Transverse colon (tissue), 4 donors: ENCODE measurements at regions not wholly inside any gene's neighbourhood (a gene's known extent, or its start where the extent isn't known, plus 50 kb on each side); places are given as distances from the start of the nearest gene placed in this dataset.
A peak's percentile ranks its signal among the peaks of the same experiment; 100 is the strongest.

ENCODE experiments used
- DNase-seq: peaks from one replicate; pipeline ENCODE4 v3.0.0-alpha.2; 2019
- H3K27ac ChIP-seq, 4 donors: fragments of 200-600 bp; sonication (generic); 2 replicates each; pipeline ENCODE4 v1.5.1; 2016 to 2018; ENCODE audit warnings: inconsistent platforms in 4 of 4
- H3K27me3 ChIP-seq: fragments of 200-600 bp; sonication (generic); 2 replicates; pipeline ENCODE4 v1.5.1; 2017; ENCODE audit warnings: inconsistent platforms
- H3K36me3 ChIP-seq, 4 donors: fragments of 200-600 bp; sonication (generic); 2 replicates each; pipeline ENCODE4 v1.5.1; 2017 to 2019; ENCODE audit warnings: inconsistent platforms in 4 of 4
- H3K4me1 ChIP-seq, 4 donors: fragments of 200-600 bp; sonication (generic); 2 replicates each; pipeline ENCODE4 v1.5.1; 2017 to 2020; ENCODE audit warnings: inconsistent platforms in 4 of 4
- H3K4me3 ChIP-seq, 4 donors: fragments of 200-600 bp; sonication (generic); 1 replicate in 1 of 4; 2 replicates in 3 of 4; pipeline versions ENCODE4 v1.5.1 to v1.6.1; 2017 to 2019; ENCODE audit warnings: inconsistent platforms in 4 of 4
- H3K9me3 ChIP-seq, 2 donors: fragments of 200-600 bp; sonication (generic); 2 replicates each; pipeline ENCODE4 v1.5.1; 2017 to 2019; ENCODE audit warnings: inconsistent platforms in 2 of 2
- CTCF ChIP-seq, 5 experiments: fragments of 200-600 bp in 3 of 5; fragments of 450-650 bp in 2 of 5; sonication (generic) in 3 of 5; IDR thresholded peaks; 1 replicate in 2 of 5; 2 replicates in 3 of 5; pipeline ENCODE4 v1.5.1; 2016 to 2017; ENCODE audit warnings: antibody characterized with exemption in 5 of 5, inconsistent platforms in 3 of 5, mild to moderate bottlenecking in 2 of 5, moderate library complexity in 1 of 5
- EP300 ChIP-seq: sonication (generic); formaldehyde crosslinking; IDR thresholded peaks from one replicate; pipeline ENCODE4 v1.6.1; 2017; ENCODE audit warnings: antibody characterized with exemption, low read depth
- POLR2A ChIP-seq: fragments of 450-650 bp; IDR thresholded peaks from one replicate; pipeline ENCODE4 v1.6.1; 2016; ENCODE audit warnings: antibody characterized with exemption, mild to moderate bottlenecking, moderate library complexity
- POLR2AphosphoS5 ChIP-seq, 3 donors: sonication (generic); formaldehyde crosslinking; IDR thresholded peaks; one replicate each; pipeline ENCODE4 v1.6.1; 2016; ENCODE audit warnings: antibody characterized with exemption in 3 of 3
- WGBS, 2 donors: methylation state at CpG; one replicate each; pipeline ENCODE4 v1.1.5; 2018; ENCODE audit warnings: low coverage in 1 of 2; 5-methylcytosine and 5-hydroxymethylcytosine counted together
- in situ Hi-C, 4 donors: fragments of 200-750 bp; cut with MboI; loops; one replicate each; pipeline versions ENCODE4 v1.15.0 to v1.15.1; 2017; ENCODE audit warnings: low sequenced_read_pairs in 3 of 4, low pct_ligation_motif_present in 1 of 4, low pct_unique_long_range_greater_than_20kb in 1 of 4
- intact Hi-C: fragments of 100-400 bp; cut with DNase I; formaldehyde crosslinking; loops from one replicate; pipeline ENCODE4 v1.15.1; 2023; ENCODE audit warnings: low total_unique reads

DNA sequence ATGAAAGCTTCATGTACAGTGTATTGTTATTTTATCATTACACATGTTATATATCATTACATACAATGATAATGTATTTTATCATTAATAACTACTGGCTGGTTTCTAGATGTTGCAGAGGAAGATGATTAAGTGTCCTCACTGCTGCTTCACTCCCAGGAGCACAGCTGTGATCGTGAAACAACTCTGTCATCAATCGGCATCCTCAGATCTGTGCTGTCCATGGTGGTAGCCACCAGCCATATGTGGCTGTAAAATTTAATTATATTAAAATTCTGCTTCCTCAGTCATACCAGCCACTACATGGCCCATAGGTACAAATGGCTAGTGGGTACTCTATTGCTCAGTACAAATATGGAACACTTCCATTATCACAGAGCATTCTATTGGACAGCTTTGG lies 379.4 kb upstream of the CFAP20DC start:
- no peaks in the 10 kb centered on the region for H3K9me3 ChIP-seq

GRCh38 chr3:59426821-59427565 lies 377.2 kb upstream of the CFAP20DC start:
- Histone ChIP-seq H3K27me3 (no peaks in the 10 kb centered on the region), H3K9me3 (no peaks in the 10 kb centered on the region), H3K4me3 (no peak overlapping the region), H3K4me1 (peaks cover 0 to 7% (median 2%) of the 10 kb centered on the region in 4 donors), H3K27ac (no peak overlapping the region), H3K36me3 (no peaks in the 10 kb centered on the region)
- WGBS, 2 donors = 76 to 79% methylated on average over 6 to 10 of the region's 10 CpGs
- in situ Hi-C loops = no loop called here
- intact Hi-C loops = no loop called here
- TF ChIP-seq POLR2AphosphoS5 (IDR thresholded peaks at IDR 0.05) (no peak), CTCF (IDR thresholded peaks at IDR 0.05) (no peak), EP300 (no peak), POLR2A (no peak)
- DNase-seq = no peak

More for the DNA sequence above, 379.4 kb upstream of the CFAP20DC start:
- in situ Hi-C loops = no loop called here
- WGBS, 2 donors = 77 to 93% methylated on average over 2 of the region's 2 CpGs
- H3K4me1 ChIP-seq = peaks cover 0 to 7% (median 2%) of the 10 kb centered on the region in 4 donors
- no peak overlapping the region for H3K27ac ChIP-seq
- TF ChIP-seq POLR2A (no peak), POLR2AphosphoS5 (IDR thresholded peaks at IDR 0.05) (no peak), CTCF (IDR thresholded peaks at IDR 0.05) (no peak), EP300 (no peak)
- H3K27me3 ChIP-seq = no peaks in the 10 kb centered on the region
- intact Hi-C loops = no loop called here
- no peak for DNase-seq
- H3K36me3 ChIP-seq = no peaks in the 10 kb centered on the region
- no peak overlapping the region for H3K4me3 ChIP-seq

DNA sequence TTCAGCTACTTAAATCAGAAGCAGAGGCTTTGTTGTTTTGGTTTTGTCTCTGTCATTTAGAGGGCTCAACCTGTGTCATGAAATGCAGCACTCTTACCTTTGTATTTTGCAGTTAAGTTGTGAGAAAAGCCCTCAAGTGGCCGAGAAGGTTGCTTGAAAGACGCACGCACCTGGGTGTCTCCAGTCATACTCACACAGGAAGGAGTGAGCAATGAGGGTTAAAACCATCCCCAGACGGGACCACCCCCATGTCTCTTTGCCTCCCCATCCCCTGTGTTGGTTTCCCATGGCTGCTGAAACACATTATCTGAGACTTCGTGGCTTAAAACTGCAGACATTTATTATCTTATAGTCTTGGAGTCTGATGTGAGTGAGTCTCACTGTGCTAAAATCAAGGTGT lies 376.1 kb upstream of the CFAP20DC start:
- in situ Hi-C loops (no loop called here), intact Hi-C loops (no loop called here)
- no peak overlapping the region for H3K27ac ChIP-seq
- peaks cover 0 to 7% (median 2%) of the 10 kb centered on the region in 4 donors for H3K4me1 ChIP-seq
- no peaks in the 10 kb centered on the region for H3K36me3 ChIP-seq
- H3K27me3 ChIP-seq = no peaks in the 10 kb centered on the region
- no peak overlapping the region for H3K4me3 ChIP-seq
- DNase-seq = no peak
- 78 to 100% methylated on average over 1 to 5 of the region's 5 CpGs for WGBS, 2 donors
- no peaks in the 10 kb centered on the region for H3K9me3 ChIP-seq
- no peak for TF ChIP-seq POLR2A
- TF ChIP-seq CTCF (IDR thresholded peaks at IDR 0.05) = no peak
- TF ChIP-seq POLR2AphosphoS5 (IDR thresholded peaks at IDR 0.05) = no peak

- no peaks in the 10 kb centered on the region for H3K27me3 ChIP-seq
- H3K36me3 ChIP-seq = no peaks in the 10 kb centered on the region
- DNase-seq = no peak
- peak overlapping the region in 1 of 4 donors; percentile 16 for H3K27ac ChIP-seq
- TF ChIP-seq POLR2A (no peak), POLR2AphosphoS5 (IDR thresholded peaks at IDR 0.05) (peak in 1 of 3 donors; percentile 21), CTCF (IDR thresholded peaks at IDR 0.05) (no peak)
- H3K4me3 ChIP-seq = no peak overlapping the region
- intact Hi-C loops = no loop called here
- H3K9me3 ChIP-seq = no peaks in the 10 kb centered on the region
- H3K4me1 ChIP-seq = peaks cover 0 to 7% (median 2%) of the 10 kb centered on the region in 4 donors
- in situ Hi-C loops = no loop called here
- whole genome bisulfite sequencing, 2 donors = 70 to 74% methylated on average over 2 to 8 of the region's 8 CpGs
Observed at GRCh38 chr3:59425371-59425770, 375.5 kb upstream of the CFAP20DC start.
